HEK293 (cell line): ENCODE measurements at regions not wholly inside any gene's neighbourhood (a gene's known extent, or its start where the extent isn't known, plus 50 kb on each side); places are given as distances from the start of the nearest gene placed in this dataset.

Experiments
- CTCF ChIP-seq: fragments of 450-650 bp; formaldehyde crosslinking; IDR thresholded peaks from 2 replicates; pipeline ENCODE4 v1.5.1; 2016; ENCODE audit warnings: missing biosample characterization, missing genetic modification characterization
- IKZF3 ChIP-seq: fragments of 450-650 bp; IDR thresholded peaks from 2 replicates; pipeline ENCODE4 v1.5.0; 2018; ENCODE audit warnings: missing biosample characterization, mild to moderate bottlenecking, missing genetic modification characterization, moderate library complexity
- KLF10 ChIP-seq: fragments of 450-650 bp; IDR thresholded peaks from 2 replicates; pipeline ENCODE4 v1.5.1; 2018; ENCODE audit warnings: missing biosample characterization, mild to moderate bottlenecking, missing genetic modification characterization
- PATZ1 ChIP-seq: fragments of 450-650 bp; formaldehyde crosslinking; IDR thresholded peaks from 2 replicates; pipeline ENCODE4 v1.5.1; 2016; ENCODE audit warnings: missing biosample characterization, missing genetic modification characterization
- ZNF10 ChIP-seq: fragments of 450-650 bp; formaldehyde crosslinking; IDR thresholded peaks from 2 replicates; pipeline ENCODE4 v1.5.1; 2017; ENCODE audit warnings: missing biosample characterization, missing genetic modification characterization
- ZNF239 ChIP-seq: fragments of 450-650 bp; formaldehyde crosslinking; IDR thresholded peaks from 2 replicates; pipeline ENCODE4 v1.5.1; 2016; ENCODE audit warnings: missing biosample characterization, missing genetic modification characterization
- ZNF777 ChIP-seq: fragments of 450-650 bp; formaldehyde crosslinking; IDR thresholded peaks from 2 replicates; pipeline ENCODE4 v1.5.1; 2017; ENCODE audit warnings: missing biosample characterization, missing genetic modification characterization, borderline replicate concordance

- TF ChIP-seq ZNF239 (no peak), CTCF (peak; percentile 33; the same call in 1 of the 2 replicates), IKZF3 (tag by site-specific recombination) (no peak), PATZ1 (tag by site-specific recombination) (no peak), KLF10 (tag by site-specific recombination) (no peak), ZNF10 (tag by site-specific recombination) (no peak), ZNF777 (no peak)
Measured at GRCh38 chr2:64311948-64312621, 141.9 kb upstream of the LGALSL start.
